Heart right ventricle (tissue), 16 donors: ENCODE measurements at regions not wholly inside any gene's neighbourhood (a gene's known extent, or its start where the extent isn't known, plus 50 kb on each side); places are given as distances from the start of the nearest gene placed in this dataset.

Experiments used
- ATAC-seq, 8 donors: fragments of 200-7000 bp; cut with Tn5 transposase; one replicate each; pipeline ENCODE4 v1.9.1; 2020; ENCODE audit warnings: mild to moderate bottlenecking in 8 of 8, moderate library complexity in 8 of 8, moderate number of reproducible peaks in 1 of 8
- DNase-seq, 2 donors: peaks; one replicate each; pipeline ENCODE4 v3.0.0-alpha.2; 2020
- H3K27ac ChIP-seq, 10 donors: fragments of 200-600 bp; sonication (generic) in 2 of 10; one replicate each; pipeline versions ENCODE4 v1.5.0 to v1.8.0; 2020 to 2022; ENCODE audit warnings: mild to moderate bottlenecking in 3 of 10
- H3K27me3 ChIP-seq, 7 donors: fragments of 200-600 bp; one replicate each; pipeline ENCODE4 v1.8.0; 2021 to 2022; ENCODE audit warnings: mild to moderate bottlenecking in 2 of 7
- H3K36me3 ChIP-seq, 9 donors: fragments of 200-600 bp; sonication (generic) in 1 of 9; one replicate each; pipeline versions ENCODE4 v1.5.0 to v1.8.0; 2020 to 2022; ENCODE audit warnings: mild to moderate bottlenecking in 2 of 9
- H3K4me1 ChIP-seq, 9 donors: fragments of 200-600 bp; sonication (generic) in 1 of 9; one replicate each; pipeline versions ENCODE4 v1.5.0 to v1.8.0; 2020 to 2022; ENCODE audit warnings: mild to moderate bottlenecking in 4 of 9
- H3K4me3 ChIP-seq, 10 donors: fragments of 200-600 bp; sonication (generic) in 2 of 10; one replicate each; pipeline versions ENCODE4 v1.5.0 to v1.8.0; 2020 to 2022; ENCODE audit warnings: mild to moderate bottlenecking in 7 of 10, moderate library complexity in 2 of 10
- H3K9me3 ChIP-seq, 11 donors: fragments of 200-600 bp in 10 of 11; sonication (generic) in 2 of 11; one replicate each; pipeline versions ENCODE4 v1.5.0 to v1.8.0; 2013 to 2022; ENCODE audit warnings: mild to moderate bottlenecking in 2 of 11, control low read depth in 1 of 11, moderate library complexity in 1 of 11
- CTCF ChIP-seq, 9 donors: fragments of 200-600 bp; sonication (generic) in 2 of 9; IDR thresholded peaks; one replicate each; pipeline versions ENCODE4 v1.5.0 to v1.8.0; 2021 to 2022; ENCODE audit warnings: antibody characterized with exemption in 9 of 9, mild to moderate bottlenecking in 5 of 9, moderate library complexity in 1 of 9
- WGBS, 2 donors: extraction: QIAGEN DNeasy Blood & Tissue Kit; methylation state at CpG; one replicate each; pipeline ENCODE4 v1.1.7; 2013; ENCODE audit warnings: inconsistent platforms in 1 of 2; 5-methylcytosine and 5-hydroxymethylcytosine counted together
- intact Hi-C, 10 donors: fragments of 100-400 bp; cut with DNase I; formaldehyde crosslinking; loops; one replicate each; pipeline versions ENCODE4 v1.11.1 to v1.14.2; 2022
- donor health status: Arrhythmogenic right ventricular cardiomyopathy.
- donor health status: ischemic (EF 13 %, LVEDD 7.1; RV severe dilation, severe dysfunction).
- donor health status: healthy with polysubstance abuse.
- donor health status: DM: no; HTN: yes; CAD: no.
- donor health status: DM: no; HTN: no; CAD: no.
- donor health status: ischemic (EF 25% LVEDD 6.9; RV normal size, moderate dysfunction).
- donor health status: ischemic (EF 25% LVEDD 5.7; RV mildly dilated, moderate dysfunction).
- donor health status: healthy.
- donor health status: DM: yes; HTN: yes; CAD: no.
- donor health status: Ischemic cardiomyopathy.
- donor health status: ischemic (EF 35%, LVEDD 5.7; RV mildly dilated, moderate dysfunction).
- donor health status: nonischemic (EF 11% LVEDD 7.7; RV severe dilation, severe dysfunction).
- donor health status: DM: yes; HTN: yes; CAD: no.
- donor health status: PGD.
- donor health status: ischemic (EF 29% LVEDD 5.4; RV normal size, mild dysfunction).
- donor health status: nonischemic (EF 23%, LVEDD 6.1; RV moderate dilation, normal function).

GRCh38 chr1:199574950-199575349 lies 452.6 kb upstream of the NR5A2 start:
- Histone ChIP-seq H3K27ac (no peak overlapping the region), H3K9me3 (no peaks in the 10 kb centered on the region), H3K4me1 (no peaks in the 10 kb centered on the region), H3K4me3 (no peak overlapping the region), H3K27me3 (no peaks in the 10 kb centered on the region), H3K36me3 (no peaks in the 10 kb centered on the region)
- ATAC-seq (no peak), DNase-seq (no peak)
- TF ChIP-seq CTCF (IDR thresholded peaks at IDR 0.05), result no peak
- intact Hi-C loops, result no loop called here
- WGBS, 2 donors, result 72 to 89% methylated on average over 2 of the region's 2 CpGs

GRCh38 chr1:199580300-199580699 lies 447.2 kb upstream of the NR5A2 start:
- H3K4me1 ChIP-seq, result no peaks in the 10 kb centered on the region
- no peak overlapping the region for H3K27ac ChIP-seq
- no peak for TF ChIP-seq CTCF (IDR thresholded peaks at IDR 0.05)
- no peaks in the 10 kb centered on the region for H3K36me3 ChIP-seq
- 93 to 96% methylated on average over 3 of the region's 3 CpGs for WGBS, 2 donors
- DNase-seq, result no peak
- H3K4me3 ChIP-seq, result no peak overlapping the region
- H3K9me3 ChIP-seq, result no peaks in the 10 kb centered on the region
- intact Hi-C loops, result no loop called here
- no peaks in the 10 kb centered on the region for H3K27me3 ChIP-seq
- ATAC-seq, result no peak

GRCh38 chr1:199585392-199585791 lies 442.1 kb upstream of the NR5A2 start:
- no peak overlapping the region for H3K4me3 ChIP-seq
- TF ChIP-seq CTCF (IDR thresholded peaks at IDR 0.05), result no peak
- intact Hi-C loops, result no loop called here
- H3K27ac ChIP-seq, result no peak overlapping the region
- H3K27me3 ChIP-seq, result no peaks in the 10 kb centered on the region
- no peak for ATAC-seq
- no peak for DNase-seq
- H3K4me1 ChIP-seq, result peaks cover 0 to 3% (median 0%) of the 10 kb centered on the region in 9 donors
- no peaks in the 10 kb centered on the region for H3K36me3 ChIP-seq
- no peaks in the 10 kb centered on the region for H3K9me3 ChIP-seq

- intact Hi-C loops, result no loop called here
- TF ChIP-seq CTCF (IDR thresholded peaks at IDR 0.05), result no peak
- DNase-seq (no peak), ATAC-seq (no peak)
- Histone ChIP-seq H3K27me3 (no peaks in the 10 kb centered on the region), H3K9me3 (no peaks in the 10 kb centered on the region), H3K4me3 (no peak overlapping the region), H3K27ac (no peak overlapping the region), H3K4me1 (peaks cover 0 to 4% (median 0%) of the 10 kb centered on the region in 9 donors), H3K36me3 (no peaks in the 10 kb centered on the region)
- WGBS, 2 donors, result 44 to 65% methylated on average over 2 of the region's 2 CpGs
Observed at GRCh38 chr1:199590708-199591107, 436.8 kb upstream of the NR5A2 start.

GRCh38 chr1:199591468-199591867 lies 436.0 kb upstream of the NR5A2 start:
- Histone ChIP-seq H3K4me3 (no peak overlapping the region), H3K9me3 (peaks cover 0 to 6% (median 0%) of the 10 kb centered on the region in 11 donors), H3K36me3 (no peaks in the 10 kb centered on the region), H3K4me1 (peaks cover 0 to 4% (median 0%) of the 10 kb centered on the region in 9 donors), H3K27ac (no peak overlapping the region), H3K27me3 (no peaks in the 10 kb centered on the region)
- WGBS, 2 donors, result 86 to 93% methylated on average over 3 of the region's 3 CpGs
- intact Hi-C loops, result no loop called here
- ATAC-seq (no peak), DNase-seq (no peak)
- no peak for TF ChIP-seq CTCF (IDR thresholded peaks at IDR 0.05)
